SK-N-SH (cell line): ENCODE measurements at regions not wholly inside any gene's neighbourhood (a gene's known extent, or its start where the extent isn't known, plus 50 kb on each side); places are given as distances from the start of the nearest gene placed in this dataset.
A peak's percentile ranks its signal among the peaks of the same experiment; 100 is the strongest.

ENCODE experiments used
- CTCF ChIA-PET: fragments of 300-600, 350-600 bp; formaldehyde crosslinking; extraction: SDS; loops from one replicate; lab custom pipeline; 2021; lab: Yijun Ruan, JAX
- POLR2A ChIA-PET: fragments of 350-600 bp; sonication (Branson Sonifier 250); formaldehyde crosslinking; extraction: SDS; loops from one replicate; lab custom pipeline; 2020; ENCODE audit warnings: antibody characterized with exemption, inconsistent platforms; lab: Yijun Ruan, JAX
- DNase-seq: peaks from one replicate; pipeline ENCODE4 v3.0.0; 2012
- H2AFZ ChIP-seq: fragments of 200-600 bp; sonication (generic); 2 replicates; pipeline ENCODE4 v1.8.1; 2016; ENCODE audit warnings: antibody characterized with exemption, mild to moderate bottlenecking, low read depth
- H3F3A ChIP-seq: fragments of 200-600 bp; sonication (generic); replicated peaks from 2 replicates; pipeline ENCODE3; 2016; ENCODE audit warnings: antibody characterized with exemption, mild to moderate bottlenecking; ENCODE audit not compliant: insufficient read depth
- H3K27ac ChIP-seq, 2 experiments: fragments of 200-500 bp in 1 of 2; fragments of 200-600 bp in 1 of 2; sonication (Bioruptor generic) in 1 of 2; sonication (generic), shearing (Covaris generic) in 1 of 2; 2 replicates each; pipeline versions ENCODE4 v1.5.1 to v1.6.1; 2014 to 2016; ENCODE audit warnings: low read depth in 2 of 2, inconsistent platforms in 1 of 2, low read length in 1 of 2, mild to moderate bottlenecking in 1 of 2, mixed read lengths in 1 of 2
- H3K27me3 ChIP-seq: fragments of 200-600 bp; sonication (generic), shearing (Covaris generic); 2 replicates; pipeline ENCODE4 v1.6.1; 2016; ENCODE audit warnings: mixed run types; ENCODE audit not compliant: insufficient read depth
- H3K36me3 ChIP-seq, 2 experiments: fragments of 200-500 bp in 1 of 2; fragments of 200-600 bp in 1 of 2; sonication (Bioruptor generic) in 1 of 2; sonication (generic) in 1 of 2; replicated peaks in 1 of 2; 2 replicates each; pipeline versions ENCODE3 to v1.5.1; 2014 to 2016; ENCODE audit warnings: low read length in 1 of 2, mild to moderate bottlenecking in 1 of 2; ENCODE audit not compliant: insufficient read depth in 2 of 2, control insufficient read depth in 1 of 2
- H3K4me1 ChIP-seq, 2 experiments: fragments of 200-500 bp in 1 of 2; fragments of 200-600 bp in 1 of 2; sonication (Bioruptor generic) in 1 of 2; sonication (generic), shearing (Covaris generic) in 1 of 2; 2 replicates each; pipeline versions ENCODE4 v1.5.1 to v1.6.1; 2014 to 2016; ENCODE audit warnings: low read depth in 1 of 2, low read length in 1 of 2, mixed run types in 1 of 2; ENCODE audit not compliant: insufficient read depth in 2 of 2, control insufficient read depth in 1 of 2
- H3K4me2 ChIP-seq: fragments of 200-600 bp; sonication (generic), shearing (Covaris generic); 2 replicates; pipeline ENCODE4 v1.6.1; 2017; ENCODE audit warnings: mixed run types
- H3K4me3 ChIP-seq, 2 experiments: fragments of 200-500 bp in 1 of 2; fragments of 200-600 bp in 1 of 2; sonication (Bioruptor generic) in 1 of 2; sonication (generic), shearing (Covaris generic) in 1 of 2; 2 replicates each; pipeline versions ENCODE4 v1.5.1 to v1.8.1; 2014 to 2016; ENCODE audit warnings: low read depth in 2 of 2, inconsistent platforms in 1 of 2, low read length in 1 of 2, mild to moderate bottlenecking in 1 of 2, mixed read lengths in 1 of 2, moderate library complexity in 1 of 2
- H3K79me2 ChIP-seq: fragments of 200-600 bp; sonication (generic); 2 replicates; pipeline ENCODE4 v1.8.1; 2017; ENCODE audit warnings: mild to moderate bottlenecking; ENCODE audit not compliant: insufficient read depth
- H3K9ac ChIP-seq: fragments of 200-600 bp; sonication (generic); 2 replicates; pipeline ENCODE4 v1.6.1; 2017; ENCODE audit warnings: mixed run types
- H3K9me2 ChIP-seq: fragments of 200-600 bp; sonication (generic); 2 replicates; pipeline ENCODE4 v1.6.1; 2017; ENCODE audit warnings: mixed run types
- H3K9me3 ChIP-seq: fragments of 200-600 bp; sonication (generic); 2 replicates; pipeline ENCODE4 v1.6.1; 2017; ENCODE audit warnings: mixed run types, mild to moderate bottlenecking, moderate library complexity
- H4K20me1 ChIP-seq: fragments of 200-600 bp; sonication (generic); 2 replicates; pipeline ENCODE4 v1.6.1; 2017; ENCODE audit warnings: mild to moderate bottlenecking, mixed run types; ENCODE audit not compliant: insufficient read depth
- EP300 ChIP-seq, 2 experiments: IDR thresholded peaks; 2 replicates each; pipeline versions ENCODE4 v1.4.0 to v1.6.1; 2012; ENCODE audit warnings: borderline replicate concordance in 1 of 2, low read depth in 1 of 2, low read length in 1 of 2
- EZH2phosphoT487 ChIP-seq: fragments of 200-600 bp; sonication (generic); IDR thresholded peaks from 2 replicates; pipeline ENCODE4 v1.6.1; 2017; ENCODE audit warnings: low read depth, mixed run types, mild to moderate bottlenecking, antibody characterized with exemption, moderate library complexity, borderline replicate concordance
- FOSL2 ChIP-seq: IDR thresholded peaks from 2 replicates; pipeline ENCODE4 v1.4.0; 2012; ENCODE audit warnings: low read depth, mild to moderate bottlenecking, moderate library complexity, borderline replicate concordance
- FOXJ3 ChIP-seq: sonication (generic); formaldehyde crosslinking; IDR thresholded peaks from 2 replicates; pipeline ENCODE4 v1.5.1; 2020; ENCODE audit warnings: mild to moderate bottlenecking, missing genetic modification reagents
- JUND ChIP-seq: IDR thresholded peaks from 2 replicates; pipeline ENCODE4 v1.4.0; 2012
- MAX ChIP-seq: IDR thresholded peaks from 2 replicates; pipeline ENCODE4 v1.4.0; 2012; ENCODE audit warnings: low read depth
- MEF2A ChIP-seq: IDR thresholded peaks from 2 replicates; pipeline ENCODE4 v1.4.0; 2012; ENCODE audit warnings: low read depth, borderline replicate concordance
- MXI1 ChIP-seq: IDR thresholded peaks from 2 replicates; pipeline ENCODE4 v1.6.1; 2012; ENCODE audit warnings: mild to moderate bottlenecking, low read depth, low read length, improper control_type of control experiment
- NFIC ChIP-seq: IDR thresholded peaks from 2 replicates; pipeline ENCODE4 v1.4.0; 2012; ENCODE audit warnings: borderline replicate concordance
- NRF1 ChIP-seq: IDR thresholded peaks from 2 replicates; pipeline ENCODE4 v1.6.1; 2012; ENCODE audit warnings: low read depth, mild to moderate bottlenecking, low read length
- PBX3 ChIP-seq: IDR thresholded peaks from 2 replicates; pipeline ENCODE4; 2012
- POLR2AphosphoS5 ChIP-seq: IDR thresholded peaks from 2 replicates; pipeline ENCODE4 v1.6.1; 2012; ENCODE audit warnings: low read depth, low read length
- RAD21 ChIP-seq: IDR thresholded peaks from 2 replicates; pipeline ENCODE4 v1.6.1; 2012; ENCODE audit warnings: mild to moderate bottlenecking, low read length
- RFX5 ChIP-seq: IDR thresholded peaks from 2 replicates; pipeline ENCODE4 v1.6.1; 2012; ENCODE audit warnings: mild to moderate bottlenecking, improper control_type of control experiment, low read length
- RXRA ChIP-seq: IDR thresholded peaks from 2 replicates; pipeline ENCODE4 v1.4.0; 2012; ENCODE audit warnings: low read depth, mild to moderate bottlenecking, borderline replicate concordance
- SIN3A ChIP-seq: IDR thresholded peaks from 2 replicates; pipeline ENCODE4 v1.6.1; 2012; ENCODE audit warnings: low read depth, mild to moderate bottlenecking, low read length, moderate library complexity, borderline replicate concordance
- TCF12 ChIP-seq: IDR thresholded peaks from 2 replicates; pipeline ENCODE4 v1.4.0; 2012
- TEAD4 ChIP-seq: IDR thresholded peaks from 2 replicates; pipeline ENCODE4 v1.4.0; 2012; ENCODE audit warnings: mild to moderate bottlenecking, borderline replicate concordance; ENCODE audit not compliant: insufficient read depth
- USF1 ChIP-seq: IDR thresholded peaks from 2 replicates; pipeline ENCODE4 v1.4.0; 2012; ENCODE audit warnings: low read depth, borderline replicate concordance
- YY1 ChIP-seq: IDR thresholded peaks from 2 replicates; pipeline ENCODE4 v1.4.0; 2012; ENCODE audit warnings: low read depth, mild to moderate bottlenecking
- ZBTB33 ChIP-seq: IDR thresholded peaks from 2 replicates; pipeline ENCODE4 v1.4.0; 2012; ENCODE audit warnings: low read depth, borderline replicate concordance
- WGBS: methylation state at CpG from one replicate; pipeline ENCODE4 v1.1.6; 2017; ENCODE audit warnings: low lambda C conversion rate; 5-methylcytosine and 5-hydroxymethylcytosine counted together
- TF ChIP-seq, protein P1 (sequence below): fragments of 200-600 bp; sonication (generic); IDR thresholded peaks from 2 replicates; pipeline ENCODE4 v1.6.1; 2017; ENCODE audit warnings: antibody characterized with exemption, mild to moderate bottlenecking, moderate library complexity
- TF ChIP-seq, protein P2 (sequence below): fragments of 150-350 bp; IDR thresholded peaks from 2 replicates; pipeline ENCODE4 v1.6.1; 2017; ENCODE audit warnings: antibody characterized with exemption, low read length, low read depth, borderline replicate concordance

DNA sequence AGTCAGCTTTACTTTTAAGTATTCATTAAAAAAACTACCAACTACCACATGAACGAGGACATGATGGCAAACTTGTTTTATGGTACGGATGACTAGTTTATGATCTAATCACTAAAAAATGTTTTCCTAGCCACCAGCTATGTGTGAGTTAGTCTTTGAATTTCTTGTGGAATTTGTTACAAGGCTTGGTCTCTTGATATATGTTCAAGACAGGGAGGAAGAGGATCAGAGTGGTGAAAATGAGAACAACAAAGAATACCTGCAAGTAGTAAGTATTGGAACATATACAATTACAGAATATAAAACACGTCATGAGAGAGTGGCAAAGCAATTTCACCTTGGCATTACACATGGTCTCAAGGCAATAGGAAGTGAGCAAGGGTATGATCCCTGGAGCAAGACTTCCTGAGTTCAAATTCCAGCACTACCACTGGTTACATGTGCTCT lies 548.6 kb upstream of the TLE4 start:
- Histone ChIP-seq H4K20me1 (no peaks in the 10 kb centered on the region), H3K27ac (peak overlapping the region; percentile 62 to 87; a peak in 3 of 4 replicates), H3K4me1 (peaks cover 4 to 29% of the 10 kb centered on the region in 2 experiments), H3K79me2 (0 out of 2 replicates have a peak, but pooled peaks cover 4% of the 10 kb centered on the region), H3F3A (peaks cover 30% of the 10 kb centered on the region), H3K9me2 (no peaks in the 10 kb centered on the region), H3K4me3 (no peak overlapping the region), H3K9me3 (0 out of 2 replicates have a peak, but pooled peaks cover 4% of the 10 kb centered on the region), H3K27me3 (no peaks in the 10 kb centered on the region), H3K4me2 (no peak overlapping the region), H3K9ac (peak overlapping the region; percentile 51; the same call in 1 of the 2 replicates), H3K36me3 (peaks cover 0 to 9% of the 10 kb centered on the region in 2 experiments), H2AFZ (no peak overlapping the region)
- TF ChIP-seq NFIC (peak; percentile 58), EP300 (IDR thresholded peaks at IDR 0.05; ENCODE audit: borderline replicate concordance in 1 of 2, low read depth in 1 of 2, low read length in 1 of 2) (peak in 1 of 2 experiments; percentile 92; a peak in 2 of 4 replicates), NRF1 (no peak), RXRA (peak; percentile 40; the same call in 1 of the 2 replicates), USF1 (no peak), RAD21 (no peak), TCF12 (peak; percentile 82), FOXJ3 (CRISPR knock-in tag) (no peak), MXI1 (no peak), SIN3A (no peak), MEF2A (peak; percentile 78; the same call in 1 of the 2 replicates), PBX3 (peak; percentile 77), TEAD4 (peak; percentile 87; the same call in 1 of the 2 replicates), MAX (0 out of 2 replicates have a peak, but pooled peaks have one; percentile 22), FOSL2 (peak; percentile 92), ZBTB33 (peak; percentile 67; the same call in 1 of the 2 replicates), RFX5 (no peak), JUND (peak; percentile 98), POLR2AphosphoS5 (peak; percentile 41; the same call in 1 of the 2 replicates), EZH2phosphoT487 (no peak), YY1 (no peak)
- TF ChIP-seq, protein P1, sequence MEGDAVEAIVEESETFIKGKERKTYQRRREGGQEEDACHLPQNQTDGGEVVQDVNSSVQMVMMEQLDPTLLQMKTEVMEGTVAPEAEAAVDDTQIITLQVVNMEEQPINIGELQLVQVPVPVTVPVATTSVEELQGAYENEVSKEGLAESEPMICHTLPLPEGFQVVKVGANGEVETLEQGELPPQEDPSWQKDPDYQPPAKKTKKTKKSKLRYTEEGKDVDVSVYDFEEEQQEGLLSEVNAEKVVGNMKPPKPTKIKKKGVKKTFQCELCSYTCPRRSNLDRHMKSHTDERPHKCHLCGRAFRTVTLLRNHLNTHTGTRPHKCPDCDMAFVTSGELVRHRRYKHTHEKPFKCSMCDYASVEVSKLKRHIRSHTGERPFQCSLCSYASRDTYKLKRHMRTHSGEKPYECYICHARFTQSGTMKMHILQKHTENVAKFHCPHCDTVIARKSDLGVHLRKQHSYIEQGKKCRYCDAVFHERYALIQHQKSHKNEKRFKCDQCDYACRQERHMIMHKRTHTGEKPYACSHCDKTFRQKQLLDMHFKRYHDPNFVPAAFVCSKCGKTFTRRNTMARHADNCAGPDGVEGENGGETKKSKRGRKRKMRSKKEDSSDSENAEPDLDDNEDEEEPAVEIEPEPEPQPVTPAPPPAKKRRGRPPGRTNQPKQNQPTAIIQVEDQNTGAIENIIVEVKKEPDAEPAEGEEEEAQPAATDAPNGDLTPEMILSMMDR, result no peak
- TF ChIP-seq, protein P2, sequence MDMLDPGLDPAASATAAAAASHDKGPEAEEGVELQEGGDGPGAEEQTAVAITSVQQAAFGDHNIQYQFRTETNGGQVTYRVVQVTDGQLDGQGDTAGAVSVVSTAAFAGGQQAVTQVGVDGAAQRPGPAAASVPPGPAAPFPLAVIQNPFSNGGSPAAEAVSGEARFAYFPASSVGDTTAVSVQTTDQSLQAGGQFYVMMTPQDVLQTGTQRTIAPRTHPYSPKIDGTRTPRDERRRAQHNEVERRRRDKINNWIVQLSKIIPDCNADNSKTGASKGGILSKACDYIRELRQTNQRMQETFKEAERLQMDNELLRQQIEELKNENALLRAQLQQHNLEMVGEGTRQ, result no peak
- ChIA-PET POLR2A (no interaction called here), CTCF (no interaction called here)
- no peak for DNase-seq
- WGBS, result 4% methylated on average over 3 of the region's 3 CpGs
